DND-41 (cell line): ENCODE measurements at regions not wholly inside any gene's neighbourhood (a gene's known extent, or its start where the extent isn't known, plus 50 kb on each side); places are given as distances from the start of the nearest gene placed in this dataset.

ENCODE experiments used
- CTCF ChIP-seq: IDR thresholded peaks from 2 replicates; pipeline ENCODE4 v1.5.1; 2012; ENCODE audit warnings: borderline replicate concordance, low read length, moderate library complexity, mild to moderate bottlenecking; ENCODE audit not compliant: poor library complexity, severe bottlenecking; ENCODE audit errors: extremely low read depth
- EZH2 ChIP-seq: IDR thresholded peaks from 3 replicates; pipeline ENCODE4 v1.6.1; 2012; ENCODE audit warnings: borderline replicate concordance, low read depth, mild to moderate bottlenecking, moderate library complexity, low read length, inconsistent platforms; ENCODE audit not compliant: severe bottlenecking

- TF ChIP-seq CTCF = no peak
- no peak for TF ChIP-seq EZH2
These were observed 475.2 kb upstream of the EPHA3 start for GRCh38 chr3:88632226-88632625.
